Right lobe of liver (tissue), 6 donors: ENCODE measurements at regions not wholly inside any gene's neighbourhood (a gene's known extent, or its start where the extent isn't known, plus 50 kb on each side); places are given as distances from the start of the nearest gene placed in this dataset.

ENCODE experiments used
- ATAC-seq, 4 donors: fragments of 200-7000 bp; cut with Tn5 transposase; one replicate each; pipeline ENCODE4 v1.9.1; 2020; ENCODE audit warnings: mild to moderate bottlenecking in 4 of 4, moderate library complexity in 4 of 4
- DNase-seq, 3 donors: peaks; one replicate each; pipeline ENCODE4 v3.0.0-alpha.2; 2020
- H3K27ac ChIP-seq, 3 donors: fragments of 200-600 bp; one replicate each; pipeline ENCODE4 v1.8.0; 2022
- H3K27me3 ChIP-seq, 2 donors: fragments of 200-600 bp; one replicate each; pipeline ENCODE4 v1.8.0; 2022
- H3K36me3 ChIP-seq, 4 donors: fragments of 200-600 bp; sonication (generic) in 1 of 4; one replicate each; pipeline versions ENCODE4 v1.5.1 to v1.8.0; 2017 to 2022; ENCODE audit warnings: control low read depth in 1 of 4
- H3K4me1 ChIP-seq, 4 donors: fragments of 200-600 bp; sonication (generic) in 1 of 4; one replicate each; pipeline versions ENCODE4 v1.5.1 to v1.8.0; 2017 to 2022; ENCODE audit warnings: control low read depth in 1 of 4
- H3K4me3 ChIP-seq, 3 donors: fragments of 200-600 bp; one replicate each; pipeline ENCODE4 v1.8.0; 2022
- H3K9me3 ChIP-seq, 4 donors: fragments of 200-600 bp; sonication (generic) in 1 of 4; one replicate each; pipeline versions ENCODE4 v1.5.1 to v1.8.0; 2017 to 2022; ENCODE audit warnings: control low read depth in 1 of 4
- CTCF ChIP-seq, 4 donors: fragments of 200-600 bp in 3 of 4; fragments of 450-650 bp in 1 of 4; IDR thresholded peaks; one replicate each; pipeline versions ENCODE4 v1.5.1 to v1.8.0; 2016 to 2022; ENCODE audit warnings: antibody characterized with exemption in 4 of 4, mild to moderate bottlenecking in 2 of 4
- POLR2A ChIP-seq: fragments of 450-650 bp; IDR thresholded peaks from one replicate; pipeline ENCODE4 v1.6.1; 2017; ENCODE audit warnings: antibody characterized with exemption, mild to moderate bottlenecking
- WGBS: methylation state at CpG from one replicate; pipeline ENCODE4 v1.1.6; 2018; ENCODE audit warnings: low coverage, low lambda C conversion rate; ENCODE audit not compliant: insufficient coverage; ENCODE audit errors: missing lambda C conversion rate; 5-methylcytosine and 5-hydroxymethylcytosine counted together
- intact Hi-C, 2 donors: fragments of 100-400 bp; cut with DNase I; formaldehyde crosslinking; loops; one replicate each; pipeline versions ENCODE4 v1.11.2 to v1.14.1; 2022
- donor health status: DM: no; HTN: yes; CAD: no.
- donor health status: DM: no; HTN: no; CAD: no.
- donor health status: DM: no; HTN: no; CAD: no.
- donor health status: DM: no; HTN: yes; CAD: no.
- donor health status: DM: no; HTN: yes; CAD: no.

GRCh38 chr10:6751363-6751762 is 171.3 kb upstream of the PRKCQ start:
- no peak for DNase-seq
- TF ChIP-seq CTCF (IDR thresholded peaks at IDR 0.05): no peak
- TF ChIP-seq POLR2A: no peak
- no peak for ATAC-seq
- no peaks in the 10 kb centered on the region for H3K36me3 ChIP-seq
- no peaks in the 10 kb centered on the region for H3K4me1 ChIP-seq
- H3K9me3 ChIP-seq: no peaks in the 10 kb centered on the region
- WGBS: 56% methylated on average over 4 of the region's 4 CpGs
- no peak overlapping the region for H3K4me3 ChIP-seq
- H3K27me3 ChIP-seq: no peaks in the 10 kb centered on the region
- intact Hi-C loops: no loop called here
- H3K27ac ChIP-seq: no peak overlapping the region

- Histone ChIP-seq H3K9me3 (no peaks in the 10 kb centered on the region), H3K4me1 (no peaks in the 10 kb centered on the region), H3K36me3 (no peaks in the 10 kb centered on the region), H3K27me3 (no peaks in the 10 kb centered on the region), H3K4me3 (no peak overlapping the region), H3K27ac (no peak overlapping the region)
- no peak for DNase-seq
- intact Hi-C loops: no loop called here
- TF ChIP-seq CTCF (IDR thresholded peaks at IDR 0.05): no peak
- TF ChIP-seq POLR2A: no peak
- ATAC-seq: no peak
- 44% methylated on average over 5 of the region's 5 CpGs for WGBS
Observed at GRCh38 chr10:6748981-6749635, 169.0 kb upstream of the PRKCQ start.

- TF ChIP-seq CTCF (IDR thresholded peaks at IDR 0.05) (no peak), POLR2A (no peak)
- intact Hi-C loops: no loop called here
- H3K9me3 ChIP-seq: no peaks in the 10 kb centered on the region
- no peak overlapping the region for H3K4me3 ChIP-seq
- 50% methylated on average over 3 of the region's 3 CpGs for WGBS
- H3K36me3 ChIP-seq: no peaks in the 10 kb centered on the region
- DNase-seq (no peak), ATAC-seq (no peak)
- H3K27ac ChIP-seq: no peak overlapping the region
- no peaks in the 10 kb centered on the region for H3K27me3 ChIP-seq
- no peaks in the 10 kb centered on the region for H3K4me1 ChIP-seq
Observed at GRCh38 chr10:6748029-6748428, 168.0 kb upstream of the PRKCQ start.

- intact Hi-C loops: no loop called here
- Histone ChIP-seq H3K9me3 (no peaks in the 10 kb centered on the region), H3K4me1 (no peaks in the 10 kb centered on the region), H3K36me3 (no peaks in the 10 kb centered on the region), H3K27ac (no peak overlapping the region), H3K4me3 (no peak overlapping the region), H3K27me3 (no peaks in the 10 kb centered on the region)
- ATAC-seq (no peak), DNase-seq (no peak)
- TF ChIP-seq POLR2A (no peak), CTCF (IDR thresholded peaks at IDR 0.05) (no peak)
- 27% methylated on average over 5 of the region's 5 CpGs for WGBS
Observed at GRCh38 chr10:6746782-6747181, 166.7 kb upstream of the PRKCQ start.
